PFSK-1 (cell line): ENCODE measurements at regions not wholly inside any gene's neighbourhood (a gene's known extent, or its start where the extent isn't known, plus 50 kb on each side); places are given as distances from the start of the nearest gene placed in this dataset.

Source experiments
- FOXP2 ChIP-seq: optimal IDR thresholded peaks from 2 replicates; pipeline ENCODE3; 2011; ENCODE audit warnings: borderline replicate concordance, control low read depth, inconsistent platforms; ENCODE audit not compliant: insufficient read depth; ENCODE audit errors: extremely low read length, extremely low read depth
- POLR2AphosphoS5 ChIP-seq: IDR thresholded peaks from 2 replicates; pipeline ENCODE4 v1.6.1; 2012; ENCODE audit warnings: low read depth, mild to moderate bottlenecking, control low read depth, low read length, moderate library complexity
- REST ChIP-seq, 2 experiments: IDR thresholded peaks; 2 replicates each; pipeline versions ENCODE4 v1.6.1 to v1.8.0; 2011 to 2012; ENCODE audit warnings: low read depth in 2 of 2, low read length in 2 of 2, control low read depth in 1 of 2, inconsistent platforms in 1 of 2, mild to moderate bottlenecking in 1 of 2, moderate library complexity in 1 of 2; ENCODE audit not compliant: insufficient read depth in 1 of 2
- SIN3A ChIP-seq: IDR thresholded peaks from 2 replicates; pipeline ENCODE4 v1.6.1; 2012; ENCODE audit warnings: mild to moderate bottlenecking, low read length, moderate library complexity, borderline replicate concordance; ENCODE audit not compliant: insufficient read depth
- TAF1 ChIP-seq: IDR thresholded peaks from 2 replicates; pipeline ENCODE4 v1.6.1; 2012; ENCODE audit warnings: low read length, control low read depth, borderline replicate concordance; ENCODE audit not compliant: insufficient read depth

- no peak for TF ChIP-seq SIN3A
- no peak for TF ChIP-seq POLR2AphosphoS5
- TF ChIP-seq REST (IDR thresholded peaks at IDR 0.05; ENCODE audit: insufficient read depth in 1 of 2, low read depth in 2 of 2, low read length in 2 of 2) = no peak
- no peak for TF ChIP-seq TAF1
- TF ChIP-seq FOXP2 = no peak
Observed at GRCh38 chr22:49701380-49702067, 126.1 kb downstream of the BRD1 start.
